HepG2 (cell line): ENCODE measurements at regions not wholly inside any gene's neighbourhood (a gene's known extent, or its start where the extent isn't known, plus 50 kb on each side); places are given as distances from the start of the nearest gene placed in this dataset.

ENCODE experiments used
- SYNCRIP ChIP-seq: fragments of 200-400 bp; formaldehyde crosslinking; IDR thresholded peaks from 2 replicates; pipeline ENCODE4 v1.6.1; 2018; ENCODE audit warnings: mild to moderate bottlenecking, low read depth, low read length; ENCODE audit not compliant: insufficient read depth
- ZC3H13 ChIP-seq: sonication (generic); formaldehyde crosslinking; IDR thresholded peaks from 2 replicates; pipeline ENCODE4 v1.8.1; 2023; ENCODE audit warnings: mild to moderate bottlenecking, missing genetic modification reagents, moderate library complexity
- ZNF703 ChIP-seq: sonication (generic); formaldehyde crosslinking; IDR thresholded peaks from 2 replicates; pipeline ENCODE4 v1.5.1; 2020; ENCODE audit warnings: missing genetic modification reagents, mild to moderate bottlenecking, moderate library complexity, borderline replicate concordance
- TF ChIP-seq, protein P1 (sequence below), 2 experiments: fragments of 450-650 bp in 1 of 2; sonication (generic) in 1 of 2; formaldehyde crosslinking in 1 of 2; IDR thresholded peaks; 2 replicates each; pipeline versions ENCODE4 v1.6.1 to v1.8.0; 2016 to 2022; ENCODE audit warnings: antibody characterized with exemption in 1 of 2, mild to moderate bottlenecking in 1 of 2, missing genetic modification reagents in 1 of 2
- TF ChIP-seq, protein P2 (sequence below): sonication (generic); formaldehyde crosslinking; IDR thresholded peaks from 2 replicates; pipeline ENCODE4 v1.8.0; 2022; ENCODE audit warnings: mild to moderate bottlenecking, missing genetic modification reagents, borderline replicate concordance
- TF ChIP-seq, protein P3 (sequence below): sonication (generic); formaldehyde crosslinking; IDR thresholded peaks from 2 replicates; pipeline ENCODE4 v1.5.1; 2020; ENCODE audit warnings: missing genetic modification reagents, mild to moderate bottlenecking, borderline replicate concordance
- TF ChIP-seq, protein P4 (sequence below): sonication (generic); formaldehyde crosslinking; conservative IDR thresholded peaks from 2 replicates; pipeline ENCODE4 v1.8.0; 2022; ENCODE audit warnings: mild to moderate bottlenecking, moderate library complexity, missing genetic modification reagents

DNA sequence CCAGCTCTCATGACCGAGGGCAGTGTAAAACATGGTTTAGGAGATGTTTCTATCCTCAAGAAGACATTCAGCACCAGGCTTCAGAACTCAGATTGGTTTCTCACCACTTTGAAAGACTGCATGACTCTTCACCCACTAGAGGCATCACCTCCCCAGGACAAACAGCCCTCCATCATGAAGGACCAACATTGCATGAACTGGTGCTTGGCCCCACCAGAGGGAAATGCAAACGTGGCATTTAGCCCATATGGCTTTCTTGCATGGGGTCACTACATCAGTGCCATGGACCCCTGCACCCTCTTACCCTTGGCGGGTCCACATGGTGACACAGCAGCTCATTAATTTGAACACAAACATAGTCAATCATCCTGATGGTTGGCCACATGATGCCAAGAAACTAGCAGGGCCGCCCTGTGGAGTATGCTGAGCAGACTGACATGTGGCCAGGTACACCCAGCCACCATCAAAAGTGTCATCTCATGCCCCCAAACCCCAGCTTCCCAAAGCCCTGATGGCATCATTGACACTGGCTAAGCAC lies 129.5 kb upstream of the FSTL4 start (continued):
- TF ChIP-seq, protein P1, sequence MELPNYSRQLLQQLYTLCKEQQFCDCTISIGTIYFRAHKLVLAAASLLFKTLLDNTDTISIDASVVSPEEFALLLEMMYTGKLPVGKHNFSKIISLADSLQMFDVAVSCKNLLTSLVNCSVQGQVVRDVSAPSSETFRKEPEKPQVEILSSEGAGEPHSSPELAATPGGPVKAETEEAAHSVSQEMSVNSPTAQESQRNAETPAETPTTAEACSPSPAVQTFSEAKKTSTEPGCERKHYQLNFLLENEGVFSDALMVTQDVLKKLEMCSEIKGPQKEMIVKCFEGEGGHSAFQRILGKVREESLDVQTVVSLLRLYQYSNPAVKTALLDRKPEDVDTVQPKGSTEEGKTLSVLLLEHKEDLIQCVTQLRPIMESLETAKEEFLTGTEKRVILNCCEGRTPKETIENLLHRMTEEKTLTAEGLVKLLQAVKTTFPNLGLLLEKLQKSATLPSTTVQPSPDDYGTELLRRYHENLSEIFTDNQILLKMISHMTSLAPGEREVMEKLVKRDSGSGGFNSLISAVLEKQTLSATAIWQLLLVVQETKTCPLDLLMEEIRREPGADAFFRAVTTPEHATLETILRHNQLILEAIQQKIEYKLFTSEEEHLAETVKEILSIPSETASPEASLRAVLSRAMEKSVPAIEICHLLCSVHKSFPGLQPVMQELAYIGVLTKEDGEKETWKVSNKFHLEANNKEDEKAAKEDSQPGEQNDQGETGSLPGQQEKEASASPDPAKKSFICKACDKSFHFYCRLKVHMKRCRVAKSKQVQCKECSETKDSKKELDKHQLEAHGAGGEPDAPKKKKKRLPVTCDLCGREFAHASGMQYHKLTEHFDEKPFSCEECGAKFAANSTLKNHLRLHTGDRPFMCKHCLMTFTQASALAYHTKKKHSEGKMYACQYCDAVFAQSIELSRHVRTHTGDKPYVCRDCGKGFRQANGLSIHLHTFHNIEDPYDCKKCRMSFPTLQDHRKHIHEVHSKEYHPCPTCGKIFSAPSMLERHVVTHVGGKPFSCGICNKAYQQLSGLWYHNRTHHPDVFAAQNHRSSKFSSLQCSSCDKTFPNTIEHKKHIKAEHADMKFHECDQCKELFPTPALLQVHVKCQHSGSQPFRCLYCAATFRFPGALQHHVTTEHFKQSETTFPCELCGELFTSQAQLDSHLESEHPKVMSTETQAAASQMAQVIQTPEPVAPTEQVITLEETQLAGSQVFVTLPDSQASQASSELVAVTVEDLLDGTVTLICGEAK (IDR thresholded peaks at IDR 0.05) = no peak
- TF ChIP-seq, protein P1 (CRISPR knock-in tag; IDR thresholded peaks at IDR 0.05) = no peak
- no peak for TF ChIP-seq SYNCRIP
- TF ChIP-seq ZNF703 (CRISPR knock-in tag) = no peak
- TF ChIP-seq, protein P2, sequence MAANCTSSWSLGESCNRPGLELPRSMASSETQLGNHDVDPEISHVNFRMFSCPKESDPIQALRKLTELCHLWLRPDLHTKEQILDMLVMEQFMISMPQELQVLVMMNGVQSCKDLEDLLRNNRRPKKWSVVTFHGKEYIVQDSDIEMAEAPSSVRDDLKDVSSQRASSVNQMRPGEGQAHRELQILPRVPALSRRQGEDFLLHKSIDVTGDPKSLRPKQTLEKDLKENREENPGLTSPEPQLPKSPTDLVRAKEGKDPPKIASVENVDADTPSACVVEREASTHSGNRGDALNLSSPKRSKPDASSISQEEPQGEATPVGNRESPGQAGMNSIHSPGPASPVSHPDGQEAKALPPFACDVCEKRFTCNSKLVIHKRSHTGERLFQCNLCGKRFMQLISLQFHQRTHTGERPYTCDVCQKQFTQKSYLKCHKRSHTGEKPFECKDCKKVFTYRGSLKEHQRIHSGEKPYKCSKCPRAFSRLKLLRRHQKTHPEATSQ (CRISPR knock-in tag) = no peak
- TF ChIP-seq, protein P3, sequence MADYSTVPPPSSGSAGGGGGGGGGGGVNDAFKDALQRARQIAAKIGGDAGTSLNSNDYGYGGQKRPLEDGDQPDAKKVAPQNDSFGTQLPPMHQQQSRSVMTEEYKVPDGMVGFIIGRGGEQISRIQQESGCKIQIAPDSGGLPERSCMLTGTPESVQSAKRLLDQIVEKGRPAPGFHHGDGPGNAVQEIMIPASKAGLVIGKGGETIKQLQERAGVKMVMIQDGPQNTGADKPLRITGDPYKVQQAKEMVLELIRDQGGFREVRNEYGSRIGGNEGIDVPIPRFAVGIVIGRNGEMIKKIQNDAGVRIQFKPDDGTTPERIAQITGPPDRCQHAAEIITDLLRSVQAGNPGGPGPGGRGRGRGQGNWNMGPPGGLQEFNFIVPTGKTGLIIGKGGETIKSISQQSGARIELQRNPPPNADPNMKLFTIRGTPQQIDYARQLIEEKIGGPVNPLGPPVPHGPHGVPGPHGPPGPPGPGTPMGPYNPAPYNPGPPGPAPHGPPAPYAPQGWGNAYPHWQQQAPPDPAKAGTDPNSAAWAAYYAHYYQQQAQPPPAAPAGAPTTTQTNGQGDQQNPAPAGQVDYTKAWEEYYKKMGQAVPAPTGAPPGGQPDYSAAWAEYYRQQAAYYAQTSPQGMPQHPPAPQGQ = no peak
- TF ChIP-seq, protein P4, sequence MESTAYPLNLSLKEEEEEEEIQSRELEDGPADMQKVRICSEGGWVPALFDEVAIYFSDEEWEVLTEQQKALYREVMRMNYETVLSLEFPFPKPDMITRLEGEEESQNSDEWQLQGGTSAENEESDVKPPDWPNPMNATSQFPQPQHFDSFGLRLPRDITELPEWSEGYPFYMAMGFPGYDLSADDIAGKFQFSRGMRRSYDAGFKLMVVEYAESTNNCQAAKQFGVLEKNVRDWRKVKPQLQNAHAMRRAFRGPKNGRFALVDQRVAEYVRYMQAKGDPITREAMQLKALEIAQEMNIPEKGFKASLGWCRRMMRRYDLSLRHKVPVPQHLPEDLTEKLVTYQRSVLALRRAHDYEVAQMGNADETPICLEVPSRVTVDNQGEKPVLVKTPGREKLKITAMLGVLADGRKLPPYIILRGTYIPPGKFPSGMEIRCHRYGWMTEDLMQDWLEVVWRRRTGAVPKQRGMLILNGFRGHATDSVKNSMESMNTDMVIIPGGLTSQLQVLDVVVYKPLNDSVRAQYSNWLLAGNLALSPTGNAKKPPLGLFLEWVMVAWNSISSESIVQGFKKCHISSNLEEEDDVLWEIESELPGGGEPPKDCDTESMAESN (CRISPR knock-in tag) = no peak
- TF ChIP-seq ZC3H13 (CRISPR knock-in tag) = no peak
- TF ChIP-seq, all 625 proteins: peak for 0
